PFSK-1 (cell line): ENCODE measurements at regions not wholly inside any gene's neighbourhood (a gene's known extent, or its start where the extent isn't known, plus 50 kb on each side); places are given as distances from the start of the nearest gene placed in this dataset.

Experiments used
- POLR2AphosphoS5 ChIP-seq: IDR thresholded peaks from 2 replicates; pipeline ENCODE4 v1.6.1; 2012; ENCODE audit warnings: low read depth, mild to moderate bottlenecking, control low read depth, low read length, moderate library complexity
- SIN3A ChIP-seq: IDR thresholded peaks from 2 replicates; pipeline ENCODE4 v1.6.1; 2012; ENCODE audit warnings: mild to moderate bottlenecking, low read length, moderate library complexity, borderline replicate concordance; ENCODE audit not compliant: insufficient read depth

DNA sequence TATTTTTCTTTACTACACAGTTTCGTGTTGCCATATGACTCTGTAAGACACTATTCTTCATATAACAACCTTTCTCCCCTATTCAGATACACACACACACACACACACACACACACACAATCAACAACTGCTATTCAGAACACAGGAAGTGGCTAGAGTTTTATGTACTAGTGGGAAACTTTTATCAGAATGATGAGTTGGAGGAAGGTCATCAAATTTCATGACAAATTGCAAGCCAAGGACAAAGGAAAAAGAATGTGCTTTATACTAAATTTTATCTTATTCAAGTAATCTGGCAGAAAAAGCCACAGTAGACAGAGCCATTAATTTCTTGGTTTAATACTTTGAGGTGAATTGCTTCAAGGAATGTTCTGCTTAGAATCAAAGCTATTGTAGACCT, 899.8 kb downstream of the ROBO2 start:
- no peak for TF ChIP-seq POLR2AphosphoS5
- TF ChIP-seq SIN3A, result no peak
